HCT116 (cell line): ENCODE measurements at regions not wholly inside any gene's neighbourhood (a gene's known extent, or its start where the extent isn't known, plus 50 kb on each side); places are given as distances from the start of the nearest gene placed in this dataset.

Experiments
- ATAC-seq: fragments of 200-7000 bp; cut with Tn5 transposase; 2 replicates; pipeline ENCODE4 v1.9.1; 2020; ENCODE audit warnings: mild to moderate bottlenecking, moderate library complexity
- BruUV-seq: library from RNA; stranded (reverse); fragments of 400-500 nt; replicated peaks from 2 replicates; lab custom pipeline; 2021; lab: Mats Ljungman, UMichigan
- CTCF ChIA-PET: fragments of 300-600 bp; sonication (Branson Sonifier 250); formaldehyde crosslinking; loops from one replicate; lab custom pipeline; 2021; ENCODE audit warnings: antibody characterized with exemption; lab: Charles Lee
- POLR2A ChIA-PET: fragments of 300-600, 350-600 bp; sonication (Branson Sonifier 250); formaldehyde crosslinking; loops from one replicate; lab custom pipeline; 2021; ENCODE audit warnings: antibody characterized with exemption; lab: Charles Lee
- RAD21 ChIA-PET, 2 experiments: fragments of 300-600 bp; sonication (Branson Sonifier 250); formaldehyde crosslinking; loops; one replicate each; lab custom pipeline; 2023; ENCODE audit warnings: low total read pairs in 2 of 2; ENCODE audit not compliant: uncharacterized antibody in 2 of 2, unreplicated experiment in 2 of 2, low non-redundant PET in 1 of 2; lab: Charles Lee
- DNase-seq: peaks from one replicate; pipeline ENCODE4 v3.0.0-alpha.2; 2010; ENCODE audit warnings: low read depth, low spot score
- H2AFZ ChIP-seq: fragments of 200-600 bp; shearing (Covaris generic), sonication (generic); 2 replicates; pipeline ENCODE4 v1.6.1; 2017; ENCODE audit warnings: low read depth, mixed run types, mixed read lengths, antibody characterized with exemption, low read length; ENCODE audit not compliant: poor library complexity, severe bottlenecking
- H3K27ac ChIP-seq: 2 replicates; pipeline ENCODE4 v1.5.1; 2012; ENCODE audit warnings: low read depth, low read length
- H3K27me3 ChIP-seq: fragments of 200-600 bp; sonication (generic); 2 replicates; pipeline ENCODE4 v1.6.1; 2016; ENCODE audit warnings: mixed run types, low read length, mixed read lengths; ENCODE audit not compliant: insufficient read depth
- H3K36me3 ChIP-seq, 2 experiments: fragments of 200-500 bp in 1 of 2; fragments of 200-600 bp in 1 of 2; sonication (Bioruptor generic) in 1 of 2; sonication (generic) in 1 of 2; 2 replicates each; pipeline versions ENCODE4 v1.5.1 to v1.6.1; 2014 to 2016; ENCODE audit warnings: low read length in 2 of 2, inconsistent platforms in 1 of 2, mixed read lengths in 1 of 2, mixed run types in 1 of 2; ENCODE audit not compliant: insufficient read depth in 2 of 2, control insufficient read depth in 1 of 2
- H3K4me1 ChIP-seq, 2 experiments: fragments of 200-600 bp in 1 of 2; sonication (generic) in 1 of 2; 2 replicates each; pipeline versions ENCODE4 v1.5.1 to v1.6.1; 2012 to 2017; ENCODE audit warnings: low read length in 2 of 2, inconsistent platforms in 1 of 2, mild to moderate bottlenecking in 1 of 2, mixed read lengths in 1 of 2, mixed run types in 1 of 2, moderate library complexity in 1 of 2; ENCODE audit not compliant: insufficient read depth in 2 of 2, control insufficient read depth in 1 of 2
- H3K4me2 ChIP-seq: fragments of 200-600 bp; sonication (generic); 2 replicates; pipeline ENCODE4 v1.6.1; 2017; ENCODE audit warnings: mixed run types, low read length, mixed read lengths
- H3K4me3 ChIP-seq, 2 experiments: fragments of 200-600 bp in 1 of 2; sonication (generic) in 1 of 2; replicated peaks in 1 of 2; 2 replicates each; pipeline ENCODE4 v1.5.1; 2011 to 2016; ENCODE audit warnings: low read length in 2 of 2, control low read depth in 1 of 2, low read depth in 1 of 2, mild to moderate bottlenecking in 1 of 2, mixed read lengths in 1 of 2, mixed run types in 1 of 2
- H3K79me2 ChIP-seq: fragments of 200-600 bp; sonication (generic); 2 replicates; pipeline ENCODE4 v1.6.1; 2017; ENCODE audit warnings: mild to moderate bottlenecking, mixed run types, low read length, moderate library complexity, mixed read lengths; ENCODE audit not compliant: insufficient read depth
- H3K9ac ChIP-seq: fragments of 200-600 bp; sonication (generic); 2 replicates; pipeline ENCODE4 v1.6.1; 2016; ENCODE audit warnings: low read length, mixed read lengths
- H3K9me2 ChIP-seq: fragments of 200-600 bp; sonication (generic), shearing (Covaris generic); 2 replicates; pipeline ENCODE4 v1.6.1; 2017; ENCODE audit warnings: mixed run types, mild to moderate bottlenecking, moderate library complexity; ENCODE audit not compliant: insufficient read depth
- H3K9me3 ChIP-seq, 2 experiments: fragments of 200-500 bp in 1 of 2; fragments of 200-600 bp in 1 of 2; sonication (Bioruptor generic) in 1 of 2; sonication (generic) in 1 of 2; 2 replicates each; pipeline ENCODE4 v1.6.1; 2014 to 2017; ENCODE audit warnings: low read length in 2 of 2, mixed read lengths in 2 of 2, inconsistent platforms in 1 of 2, low read depth in 1 of 2, mild to moderate bottlenecking in 1 of 2, mixed run types in 1 of 2, moderate library complexity in 1 of 2; ENCODE audit not compliant: control insufficient read depth in 1 of 2, insufficient read depth in 1 of 2
- H4K20me1 ChIP-seq: fragments of 200-600 bp; sonication (generic), shearing (Covaris generic); 2 replicates; pipeline ENCODE4 v1.6.1; 2017; ENCODE audit warnings: mixed run types, mild to moderate bottlenecking, moderate library complexity; ENCODE audit not compliant: insufficient read depth
- CBX3 ChIP-seq: IDR thresholded peaks from 2 replicates; pipeline ENCODE4 v1.6.1; 2012; ENCODE audit warnings: low read depth
- CEBPB ChIP-seq: IDR thresholded peaks from 2 replicates; pipeline ENCODE4 v1.6.1; 2012; ENCODE audit warnings: low read depth
- EGR1 ChIP-seq: IDR thresholded peaks from 2 replicates; pipeline ENCODE4 v1.6.1; 2012; ENCODE audit warnings: low read depth
- EZH2 ChIP-seq: fragments of 200-600 bp; sonication (generic); IDR thresholded peaks from 2 replicates; pipeline ENCODE4 v1.6.1; 2017; ENCODE audit warnings: antibody characterized with exemption, mixed run types
- JUND ChIP-seq: IDR thresholded peaks from 2 replicates; pipeline ENCODE4 v1.6.1; 2012
- POLR2A ChIP-seq: IDR thresholded peaks from 2 replicates; pipeline ENCODE4 v1.7.0; 2011; ENCODE audit warnings: borderline replicate concordance; ENCODE audit not compliant: insufficient read depth, insufficient read length; ENCODE audit errors: extremely low read depth
- SP1 ChIP-seq: IDR thresholded peaks from 2 replicates; pipeline ENCODE4 v1.6.1; 2012; ENCODE audit warnings: low read depth
- TCF7L2 ChIP-seq: IDR thresholded peaks from 2 replicates; pipeline ENCODE4 v1.7.0; 2011; ENCODE audit warnings: borderline replicate concordance, inconsistent platforms; ENCODE audit not compliant: insufficient read depth, insufficient read length; ENCODE audit errors: extremely low read depth
- YY1 ChIP-seq: IDR thresholded peaks from 2 replicates; pipeline ENCODE4 v1.6.1; 2011; ENCODE audit warnings: low read length, low read depth, moderate library complexity, mild to moderate bottlenecking; ENCODE audit not compliant: insufficient replicate concordance; ENCODE audit errors: extremely low read depth
- ZFX ChIP-seq: fragments of 450-650 bp; IDR thresholded peaks from 2 replicates; pipeline ENCODE4 v1.6.1; 2017
- intact Hi-C: fragments of 100-400 bp; cut with micrococcal nuclease; formaldehyde crosslinking; loops from 2 replicates; pipeline ENCODE4 v1.10.0; 2022

GRCh38 chr13:69050696-69051095, 1056.9 kb upstream of the ATXN8OS start:
- H3K36me3 ChIP-seq = no peaks in the 10 kb centered on the region
- CTCF ChIA-PET = no interaction called here
- no peak overlapping the region for H3K9ac ChIP-seq
- RAD21 ChIA-PET = no interaction called here
- no peak overlapping the region for H3K27ac ChIP-seq
- H3K4me2 ChIP-seq = no peak overlapping the region
- no peaks in the 10 kb centered on the region for H3K4me1 ChIP-seq
- H3K9me2 ChIP-seq = no peaks in the 10 kb centered on the region
- no peak for TF ChIP-seq CBX3
- no peak for TF ChIP-seq EGR1
- TF ChIP-seq ZFX = no peak
- no peak for TF ChIP-seq POLR2A
- TF ChIP-seq JUND = no peak
- no peak for TF ChIP-seq TCF7L2
- no peak for TF ChIP-seq YY1
- TF ChIP-seq EZH2 = no peak
- H4K20me1 ChIP-seq = no peaks in the 10 kb centered on the region
- no peaks in the 10 kb centered on the region for H3K27me3 ChIP-seq
- BruUV-seq = no TSS peak
- POLR2A ChIA-PET = no interaction called here
- intact Hi-C loops = no loop called here
- no peak for DNase-seq
- no peaks in the 10 kb centered on the region for H3K79me2 ChIP-seq
- H3K9me3 ChIP-seq = peaks cover 4 to 9% of the 10 kb centered on the region in 2 experiments; a peak in 2 of 4 replicates
- no peak overlapping the region for H3K4me3 ChIP-seq
- no peak overlapping the region for H2AFZ ChIP-seq
- no peak for ATAC-seq

DNA sequence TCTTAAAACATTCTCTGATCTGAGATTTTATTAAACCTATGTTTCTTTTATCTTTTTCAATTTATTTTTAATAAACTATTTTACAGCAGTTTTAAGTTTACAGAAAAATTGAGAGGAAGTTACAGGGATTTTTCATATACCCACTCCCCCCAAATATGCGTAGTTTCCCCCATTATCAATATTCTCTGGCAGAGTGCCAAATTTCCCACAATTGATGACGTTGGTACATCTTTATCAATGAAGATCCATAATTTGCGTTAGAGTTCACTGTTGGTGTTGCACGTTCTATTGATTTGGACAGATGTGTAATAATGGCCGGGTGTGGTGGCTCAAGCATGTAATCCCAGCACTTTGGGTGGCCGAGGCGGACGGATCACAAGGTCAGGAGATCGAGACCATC, 1063.0 kb upstream of the ATXN8OS start:
- Histone ChIP-seq H3K79me2 (no peaks in the 10 kb centered on the region), H4K20me1 (no peaks in the 10 kb centered on the region), H3K27ac (no peak overlapping the region), H3K9me2 (no peaks in the 10 kb centered on the region), H3K9me3 (no peaks in the 10 kb centered on the region), H3K27me3 (no peaks in the 10 kb centered on the region), H3K4me1 (no peaks in the 10 kb centered on the region), H3K36me3 (no peaks in the 10 kb centered on the region), H3K4me3 (no peak overlapping the region), H2AFZ (no peak overlapping the region), H3K9ac (no peak overlapping the region), H3K4me2 (no peak overlapping the region)
- ChIA-PET CTCF (no interaction called here), POLR2A (no interaction called here), RAD21 (no interaction called here)
- intact Hi-C loops = no loop called here
- TF ChIP-seq SP1 (no peak), CEBPB (no peak)
- no TSS peak for BruUV-seq
- ATAC-seq (no peak), DNase-seq (no peak)
